IMR-90 (cell line): ENCODE measurements at regions not wholly inside any gene's neighbourhood (a gene's known extent, or its start where the extent isn't known, plus 50 kb on each side); places are given as distances from the start of the nearest gene placed in this dataset.

ENCODE experiments used
- ATAC-seq: fragments of 200-7000 bp; cut with Tn5 transposase; 2 replicates; pipeline ENCODE4 v1.9.1; 2020; ENCODE audit warnings: low read depth, mild to moderate bottlenecking, moderate library complexity
- BruUV-seq: library from RNA; stranded (reverse); fragments of 400-500 nt; replicated peaks from 2 replicates; lab custom pipeline; 2021; lab: Mats Ljungman, UMichigan
- CTCF ChIA-PET: fragments of 300-600 bp; formaldehyde crosslinking; extraction: SDS; loops from one replicate; lab custom pipeline; 2021; ENCODE audit warnings: antibody characterized with exemption; lab: Yijun Ruan, JAX
- POLR2A ChIA-PET: fragments of 300-600 bp; sonication (Branson Sonifier 250); formaldehyde crosslinking; loops from one replicate; lab custom pipeline; 2022; ENCODE audit warnings: antibody characterized with exemption; ENCODE audit not compliant: unreplicated experiment; lab: Charles Lee
- DNase-seq: peaks from one replicate; pipeline ENCODE4 v3.0.0; 2013
- H2AFZ ChIP-seq: replicated peaks from 2 replicates; pipeline ENCODE3; 2013; ENCODE audit warnings: low read length, mild to moderate bottlenecking; ENCODE audit not compliant: poor library complexity
- H2AK5ac ChIP-seq: 2 replicates; pipeline ENCODE4 v1.6.1; 2013; ENCODE audit warnings: low read depth, low read length, inconsistent platforms
- H2AK9ac ChIP-seq: replicated peaks from 2 replicates; pipeline ENCODE3; 2013; ENCODE audit warnings: mild to moderate bottlenecking, low read depth, low read length, moderate library complexity; ENCODE audit not compliant: poor library complexity
- H2BK120ac ChIP-seq: 2 replicates; pipeline ENCODE4 v1.6.1; 2013; ENCODE audit warnings: low read depth, low read length, inconsistent platforms
- H2BK15ac ChIP-seq: 3 replicates; pipeline ENCODE4 v1.6.1; 2013; ENCODE audit warnings: low read depth, low read length, inconsistent platforms
- H2BK20ac ChIP-seq: 2 replicates; pipeline ENCODE4 v1.6.1; 2013; ENCODE audit warnings: low read depth, mild to moderate bottlenecking, inconsistent platforms, low read length, moderate library complexity
- H2BK5ac ChIP-seq: 2 replicates; pipeline ENCODE4 v1.6.1; 2013; ENCODE audit warnings: mild to moderate bottlenecking, low read depth, low read length, inconsistent platforms; ENCODE audit not compliant: poor library complexity, severe bottlenecking
- H3K14ac ChIP-seq: replicated peaks from 2 replicates; pipeline ENCODE4 v1.6.1; 2013; ENCODE audit warnings: low read depth, low read length, inconsistent platforms
- H3K18ac ChIP-seq: 2 replicates; pipeline ENCODE4 v1.6.1; 2013; ENCODE audit warnings: low read depth, low read length, control low read depth
- H3K23ac ChIP-seq: 2 replicates; pipeline ENCODE4 v1.6.1; 2013; ENCODE audit warnings: low read depth, low read length, inconsistent platforms
- H3K27ac ChIP-seq: 2 replicates; pipeline ENCODE4 v1.5.1; 2013; ENCODE audit warnings: mild to moderate bottlenecking, control low read depth, low read length; ENCODE audit not compliant: insufficient read depth
- H3K27me3 ChIP-seq: 2 replicates; pipeline ENCODE4 v1.6.1; 2013; ENCODE audit warnings: low read length; ENCODE audit not compliant: control insufficient read depth, insufficient read depth
- H3K36me3 ChIP-seq: 2 replicates; pipeline ENCODE4 v1.6.1; 2013; ENCODE audit warnings: low read length, mixed read lengths; ENCODE audit not compliant: control insufficient read depth, insufficient read depth
- H3K4ac ChIP-seq: 2 replicates; pipeline ENCODE4 v1.6.1; 2013; ENCODE audit warnings: low read depth, low read length, inconsistent platforms
- H3K4me1 ChIP-seq: 2 replicates; pipeline ENCODE4 v1.6.1; 2013; ENCODE audit warnings: low read length, mixed read lengths; ENCODE audit not compliant: control insufficient read depth, insufficient read depth
- H3K4me2 ChIP-seq: 2 replicates; pipeline ENCODE4 v1.6.1; 2013; ENCODE audit warnings: low read depth, mild to moderate bottlenecking, control low read depth, low read length, moderate library complexity
- H3K4me3 ChIP-seq: 2 replicates; pipeline ENCODE4 v1.5.1; 2013; ENCODE audit warnings: low read depth, mild to moderate bottlenecking, control low read depth, low read length, moderate library complexity; ENCODE audit not compliant: insufficient read depth
- H3K56ac ChIP-seq: 2 replicates; pipeline ENCODE4 v1.6.1; 2013; ENCODE audit warnings: low read length, inconsistent platforms; ENCODE audit not compliant: insufficient read depth; ENCODE audit errors: extremely low read depth
- H3K79me1 ChIP-seq, 2 experiments: 2 replicates each; pipeline ENCODE4 v1.6.1; 2013; ENCODE audit warnings: low read length in 2 of 2, inconsistent platforms in 1 of 2, low read depth in 1 of 2
- H3K9ac ChIP-seq: 2 replicates; pipeline ENCODE4 v1.6.1; 2013; ENCODE audit warnings: low read depth, low read length, control low read depth
- H3K9me1 ChIP-seq: 2 replicates; pipeline ENCODE4 v1.6.1; 2013; ENCODE audit warnings: low read length, inconsistent platforms; ENCODE audit not compliant: insufficient read depth
- H3K9me3 ChIP-seq: 2 replicates; pipeline ENCODE4 v1.6.1; 2013; ENCODE audit warnings: low read length; ENCODE audit not compliant: control insufficient read depth, insufficient read depth
- H4K20me1 ChIP-seq: 2 replicates; pipeline ENCODE4 v1.6.1; 2013; ENCODE audit warnings: low read length, inconsistent platforms; ENCODE audit not compliant: insufficient read depth
- H4K5ac ChIP-seq: 2 replicates; pipeline ENCODE4 v1.6.1; 2013; ENCODE audit warnings: mild to moderate bottlenecking, low read depth, low read length, control low read depth
- H4K8ac ChIP-seq, 2 experiments: 2 replicates each; pipeline ENCODE4 v1.6.1; 2013; ENCODE audit warnings: low read depth in 2 of 2, low read length in 2 of 2, control low read depth in 1 of 2, inconsistent platforms in 1 of 2
- H4K91ac ChIP-seq: 2 replicates; pipeline ENCODE4 v1.6.1; 2013; ENCODE audit warnings: low read depth, low read length, inconsistent platforms; ENCODE audit not compliant: insufficient read depth
- BHLHE40 ChIP-seq: fragments of 150-350 bp; IDR thresholded peaks from 2 replicates; pipeline ENCODE4 v1.6.1; 2016; ENCODE audit warnings: mild to moderate bottlenecking, low read depth, low read length
- MXI1 ChIP-seq: IDR thresholded peaks from 2 replicates; pipeline ENCODE4 v1.6.1; 2012; ENCODE audit warnings: low read depth, mild to moderate bottlenecking, low read length, moderate library complexity, borderline replicate concordance
- RFX5 ChIP-seq: IDR thresholded peaks from 2 replicates; pipeline ENCODE4 v1.8.0; 2012; ENCODE audit warnings: low read depth, mild to moderate bottlenecking, low read length, moderate library complexity
- WGBS, 2 experiments: methylation state at CpG; one replicate each; pipeline versions ENCODE4 v1.1.5 to v1.1.7; 2013; ENCODE audit warnings: missing lambda C conversion rate in 2 of 2; ENCODE audit not compliant: insufficient read length in 1 of 2; ENCODE audit errors: extremely low coverage in 2 of 2; 5-methylcytosine and 5-hydroxymethylcytosine counted together
- dilution Hi-C: fragments of 300-500 bp; cut with HindIII; formaldehyde crosslinking; loops from one replicate; pipeline ENCODE4 v1.14.3; 2018; ENCODE audit warnings: low sequenced_read_pairs; ENCODE audit not compliant: unreplicated experiment
- in situ Hi-C: fragments of 300-500 bp; cut with MboI; formaldehyde crosslinking; loops from 3 replicates; pipeline ENCODE4 v1.14.3; 2019; ENCODE audit warnings: low sequenced_read_pairs, inconsistent platforms, mixed read lengths
- intact Hi-C: fragments of 100-400 bp; cut with micrococcal nuclease; formaldehyde crosslinking; loops from 2 replicates; pipeline ENCODE4 v1.10.0; 2022

DNA sequence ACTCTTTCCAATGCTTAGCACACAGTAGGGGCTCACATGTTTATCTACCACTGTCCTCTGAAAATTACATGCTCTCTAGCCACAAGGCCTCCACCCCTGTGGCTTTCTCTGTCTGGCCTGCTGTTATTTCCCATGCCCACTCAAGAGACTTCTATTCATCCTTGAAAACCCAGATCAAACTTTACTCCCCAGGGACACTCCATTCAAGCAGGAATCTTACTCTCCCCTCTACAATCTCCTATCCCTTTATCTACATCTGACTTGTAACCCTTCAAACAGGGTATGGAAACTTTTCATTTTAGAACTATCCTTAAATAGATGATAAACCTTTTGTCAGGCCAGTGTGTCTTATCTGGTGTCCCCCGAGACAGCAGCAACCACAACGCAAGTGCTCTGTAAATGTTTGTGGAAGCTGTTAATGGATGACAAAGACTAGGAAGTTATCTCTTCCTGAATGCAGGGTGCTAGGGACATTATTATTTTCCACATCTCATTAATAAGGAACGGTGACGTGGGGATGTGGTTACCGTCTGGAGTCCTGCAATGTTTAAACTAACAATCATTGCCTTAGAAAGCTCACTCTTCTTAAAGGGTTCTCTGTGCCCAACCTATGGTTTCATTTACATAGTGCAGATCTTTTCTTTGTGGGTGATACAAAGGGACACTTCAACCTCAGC, 322.3 kb downstream of the ARRDC4 start:
- Histone ChIP-seq H2AK9ac (no peak overlapping the region), H2AK5ac (no peak overlapping the region), H3K4ac (no peak overlapping the region), H2BK120ac (no peak overlapping the region), H3K4me2 (no peak overlapping the region), H3K27me3 (no peaks in the 10 kb centered on the region), H3K4me3 (no peak overlapping the region), H4K8ac (no peak overlapping the region), H3K18ac (no peak overlapping the region), H3K23ac (no peak overlapping the region), H4K5ac (no peak overlapping the region), H2BK15ac (no peak overlapping the region), H4K20me1 (no peaks in the 10 kb centered on the region), H3K9me3 (peaks cover 4% of the 10 kb centered on the region), H2BK5ac (no peak overlapping the region), H4K91ac (no peak overlapping the region), H3K79me1 (no peaks in the 10 kb centered on the region), H3K14ac (no peak overlapping the region), H3K36me3 (no peaks in the 10 kb centered on the region), H2BK20ac (no peak overlapping the region), H3K27ac (no peak overlapping the region), H3K56ac (no peak overlapping the region), H2AFZ (no peak overlapping the region), H3K9me1 (no peaks in the 10 kb centered on the region), H3K4me1 (no peaks in the 10 kb centered on the region), H3K9ac (no peak overlapping the region)
- ATAC-seq (no peak), DNase-seq (no peak)
- WGBS, 2 experiments = no CpG with 5 or more reads among the region's 5 CpGs
- TF ChIP-seq BHLHE40 = no peak
- no peak for TF ChIP-seq MXI1
- no peak for TF ChIP-seq RFX5
- in situ Hi-C loops (no loop called here), dilution Hi-C loops (no loop called here), intact Hi-C loops (no loop called here)
- ChIA-PET CTCF (no interaction called here), POLR2A (no interaction called here)
- BruUV-seq = no TSS peak
